HUES64 (cell line): ENCODE measurements at regions not wholly inside any gene's neighbourhood (a gene's known extent, or its start where the extent isn't known, plus 50 kb on each side); places are given as distances from the start of the nearest gene placed in this dataset.
A peak's percentile ranks its signal among the peaks of the same experiment; 100 is the strongest.

Experiments
- H3K27ac ChIP-seq: 2 replicates; pipeline ENCODE4 v1.7.0; 2013; ENCODE audit warnings: low read depth, low read length, inconsistent platforms
- H3K27me3 ChIP-seq: 2 replicates; pipeline ENCODE4 v1.6.1; 2013; ENCODE audit warnings: mild to moderate bottlenecking, low read length; ENCODE audit not compliant: insufficient read depth
- H3K36me3 ChIP-seq: 2 replicates; pipeline ENCODE4 v1.6.1; 2013; ENCODE audit warnings: mild to moderate bottlenecking, low read length; ENCODE audit not compliant: insufficient read depth
- H3K4me1 ChIP-seq: 2 replicates; pipeline ENCODE4 v1.6.1; 2013; ENCODE audit warnings: mild to moderate bottlenecking, low read length, moderate library complexity; ENCODE audit not compliant: insufficient read depth
- H3K4me3 ChIP-seq: 2 replicates; pipeline ENCODE4 v1.5.1; 2013; ENCODE audit warnings: mild to moderate bottlenecking, low read length, moderate library complexity
- H3K9ac ChIP-seq: 2 replicates; pipeline ENCODE4 v1.6.1; 2013; ENCODE audit warnings: mild to moderate bottlenecking, low read depth, low read length
- H3K9me3 ChIP-seq: 2 replicates; pipeline ENCODE4 v1.6.1; 2013; ENCODE audit warnings: low read depth, low read length; ENCODE audit not compliant: insufficient read depth
- WGBS: fragments of 150-250, 120-280 bp; methylation state at CpG from one replicate; pipeline ENCODE4 v1.1.7; 2013; ENCODE audit warnings: missing lambda C conversion rate; 5-methylcytosine and 5-hydroxymethylcytosine counted together

GRCh38 chr6:55017555-55018300 lies 156.6 kb upstream of the HCRTR2 start:
- Histone ChIP-seq H3K4me1 (no peaks in the 10 kb centered on the region), H3K9me3 (no peaks in the 10 kb centered on the region), H3K9ac (no peak overlapping the region), H3K36me3 (no peaks in the 10 kb centered on the region), H3K27ac (no peak overlapping the region), H3K27me3 (no peaks in the 10 kb centered on the region), H3K4me3 (no peak overlapping the region)
- WGBS = no CpG with 5 or more reads among the region's 1 CpG

- Histone ChIP-seq H3K27ac (no peak overlapping the region), H3K27me3 (no peaks in the 10 kb centered on the region), H3K9ac (no peak overlapping the region), H3K4me3 (no peak overlapping the region), H3K4me1 (no peaks in the 10 kb centered on the region), H3K36me3 (no peaks in the 10 kb centered on the region), H3K9me3 (no peaks in the 10 kb centered on the region)
Observed at GRCh38 chr6:55019591-55019990, 154.7 kb upstream of the HCRTR2 start.

GRCh38 chr6:55023230-55023629 lies 151.1 kb upstream of the HCRTR2 start:
- Histone ChIP-seq H3K4me1 (no peaks in the 10 kb centered on the region), H3K27me3 (no peaks in the 10 kb centered on the region), H3K9me3 (no peaks in the 10 kb centered on the region), H3K27ac (no peak overlapping the region), H3K4me3 (no peak overlapping the region), H3K9ac (no peak overlapping the region), H3K36me3 (no peaks in the 10 kb centered on the region)
- 96% methylated on average over 2 of the region's 3 CpGs for WGBS

- Histone ChIP-seq H3K27me3 (no peaks in the 10 kb centered on the region), H3K9ac (no peak overlapping the region), H3K9me3 (peaks cover 8% of the 10 kb centered on the region; the same call in 1 of the 2 replicates), H3K4me3 (no peak overlapping the region), H3K4me1 (no peaks in the 10 kb centered on the region), H3K27ac (no peak overlapping the region), H3K36me3 (no peaks in the 10 kb centered on the region)
Observed at GRCh38 chr6:55033016-55033546, 141.2 kb upstream of the HCRTR2 start.

GRCh38 chr6:55034752-55035151 lies 139.6 kb upstream of the HCRTR2 start:
- Histone ChIP-seq H3K4me3 (no peak overlapping the region), H3K9me3 (peaks cover 8% of the 10 kb centered on the region; the same call in 1 of the 2 replicates), H3K27ac (no peak overlapping the region), H3K36me3 (no peaks in the 10 kb centered on the region), H3K9ac (no peak overlapping the region), H3K27me3 (no peaks in the 10 kb centered on the region), H3K4me1 (no peaks in the 10 kb centered on the region)
- 100% methylated on average over 1 of the region's 3 CpGs for WGBS

GRCh38 chr6:55040102-55040848 lies 134.0 kb upstream of the HCRTR2 start:
- no peak overlapping the region for H3K9ac ChIP-seq
- H3K4me1 ChIP-seq = no peaks in the 10 kb centered on the region
- no peaks in the 10 kb centered on the region for H3K9me3 ChIP-seq
- H3K4me3 ChIP-seq = no peak overlapping the region
- H3K27me3 ChIP-seq = no peaks in the 10 kb centered on the region
- no peaks in the 10 kb centered on the region for H3K36me3 ChIP-seq
- no peak overlapping the region for H3K27ac ChIP-seq
- 90% methylated on average over 3 of the region's 3 CpGs for WGBS

- WGBS = 79% methylated on average over 4 of the region's 4 CpGs
- Histone ChIP-seq H3K9me3 (no peaks in the 10 kb centered on the region), H3K36me3 (no peaks in the 10 kb centered on the region), H3K4me1 (no peaks in the 10 kb centered on the region), H3K27me3 (no peaks in the 10 kb centered on the region), H3K27ac (0 out of 2 replicates have a peak overlapping the region, but pooled peaks have one; percentile 20), H3K9ac (no peak overlapping the region), H3K4me3 (no peak overlapping the region)
Observed at GRCh38 chr6:55046869-55047422, 127.4 kb upstream of the HCRTR2 start.

- Histone ChIP-seq H3K9me3 (no peaks in the 10 kb centered on the region), H3K27ac (0 out of 2 replicates have a peak overlapping the region, but pooled peaks have one; percentile 20), H3K4me3 (no peak overlapping the region), H3K9ac (no peak overlapping the region), H3K27me3 (no peaks in the 10 kb centered on the region), H3K36me3 (no peaks in the 10 kb centered on the region), H3K4me1 (no peaks in the 10 kb centered on the region)
- 86% methylated on average over 1 of the region's 2 CpGs for WGBS
Observed at GRCh38 chr6:55047451-55048044, 126.8 kb upstream of the HCRTR2 start.

- H3K9me3 ChIP-seq = no peaks in the 10 kb centered on the region
- no peaks in the 10 kb centered on the region for H3K27me3 ChIP-seq
- H3K9ac ChIP-seq = no peak overlapping the region
- no peaks in the 10 kb centered on the region for H3K4me1 ChIP-seq
- H3K4me3 ChIP-seq = no peak overlapping the region
- H3K27ac ChIP-seq = no peak overlapping the region
- no peaks in the 10 kb centered on the region for H3K36me3 ChIP-seq
- WGBS = no CpG with 5 or more reads among the region's 1 CpG
Observed at GRCh38 chr6:55049866-55050265, 124.4 kb upstream of the HCRTR2 start.

GRCh38 chr6:55052846-55053245 lies 121.5 kb upstream of the HCRTR2 start:
- Histone ChIP-seq H3K36me3 (no peaks in the 10 kb centered on the region), H3K9ac (no peak overlapping the region), H3K27ac (no peak overlapping the region), H3K4me3 (no peak overlapping the region), H3K4me1 (no peaks in the 10 kb centered on the region), H3K27me3 (no peaks in the 10 kb centered on the region), H3K9me3 (no peaks in the 10 kb centered on the region)

- Histone ChIP-seq H3K9me3 (no peaks in the 10 kb centered on the region), H3K27ac (no peak overlapping the region), H3K9ac (no peak overlapping the region), H3K4me3 (no peak overlapping the region), H3K4me1 (no peaks in the 10 kb centered on the region), H3K36me3 (no peaks in the 10 kb centered on the region), H3K27me3 (no peaks in the 10 kb centered on the region)
Observed at GRCh38 chr6:55058682-55059081, 115.6 kb upstream of the HCRTR2 start.
